HS-27A (cell line): ENCODE measurements at regions not wholly inside any gene's neighbourhood (a gene's known extent, or its start where the extent isn't known, plus 50 kb on each side); places are given as distances from the start of the nearest gene placed in this dataset.
A peak's percentile ranks its signal among the peaks of the same experiment; 100 is the strongest.
"Not testable (repeated sequence)": the region's sequence is repeated elsewhere in the genome, so short reads cannot be mapped to it uniquely, and the experiment has no call there.

Experiments
- DNase-seq: peaks from one replicate; pipeline ENCODE4 v3.0.0-alpha.2; 2012; ENCODE audit warnings: low read depth, missing footprints

- no peak for DNase-seq
These were observed 113.3 kb upstream of the SHISA3 start for GRCh38 chr4:42284030-42284429.

GRCh38 chr4:42288876-42289275, 108.4 kb upstream of the SHISA3 start:
- not testable (repeated sequence) for DNase-seq

DNA sequence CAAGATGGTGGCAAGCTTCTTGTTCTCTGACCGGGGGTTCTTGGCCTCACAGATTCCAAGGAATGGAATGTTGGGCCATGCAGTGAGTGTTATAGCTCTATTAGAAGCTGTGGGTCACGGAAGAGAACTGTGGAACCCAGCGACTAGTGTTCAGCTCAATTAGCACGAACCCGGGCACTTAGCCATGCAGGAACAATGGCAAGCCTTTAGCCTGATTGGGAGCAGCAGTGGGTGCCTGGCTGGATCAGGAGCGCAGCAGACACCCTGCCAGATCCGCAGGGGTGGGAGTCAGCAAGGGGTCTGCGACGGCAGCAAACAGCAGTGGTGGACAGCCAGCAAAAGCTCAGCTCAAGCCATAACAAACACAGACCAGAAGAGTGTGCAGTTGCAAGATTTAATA, 105.1 kb upstream of the SHISA3 start:
- not testable (repeated sequence) for DNase-seq

- no peak for DNase-seq
These were observed 103.1 kb upstream of the SHISA3 start for GRCh38 chr4:42293967-42294813.

DNA sequence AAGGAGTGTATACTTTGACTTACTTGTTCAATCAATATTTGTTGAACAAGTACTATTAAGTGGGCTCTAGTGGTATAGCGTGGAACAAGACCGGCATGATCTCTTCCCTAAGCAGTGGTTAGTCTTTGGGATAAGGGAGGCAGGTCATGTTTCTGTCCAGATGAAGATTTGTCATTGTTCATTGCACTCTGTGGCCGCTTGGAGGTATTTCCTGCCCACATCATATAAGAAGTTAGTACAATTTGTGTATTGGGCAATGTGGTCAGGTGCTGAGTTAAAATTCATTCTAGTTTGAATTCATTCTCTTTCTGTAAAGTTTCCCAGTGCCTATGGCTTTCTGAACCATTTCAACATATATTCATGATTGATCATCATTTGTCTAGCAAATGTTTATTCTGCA, 101.1 kb upstream of the SHISA3 start:
- DNase-seq = no peak

DNA sequence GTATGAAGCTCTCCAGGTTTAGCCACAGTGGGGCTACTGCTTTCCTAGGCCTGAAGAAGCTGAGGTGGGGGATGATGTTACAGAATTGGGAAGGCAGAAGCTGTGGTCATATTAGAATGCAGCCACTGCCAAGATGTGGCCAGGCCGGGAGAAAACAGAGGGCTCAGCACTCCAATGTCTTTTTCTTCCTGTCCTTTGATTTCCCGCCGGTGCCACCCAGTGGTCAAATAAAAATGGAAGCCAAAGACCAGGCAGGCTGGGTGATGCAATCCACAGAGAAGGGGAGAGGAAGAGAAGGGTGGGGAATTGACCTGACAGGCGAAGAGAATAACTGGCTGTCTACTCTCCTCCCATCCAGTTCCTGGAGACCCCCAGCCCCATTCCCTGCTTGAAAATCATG, 94.9 kb upstream of the SHISA3 start:
- peak; percentile 26 for DNase-seq

DNA sequence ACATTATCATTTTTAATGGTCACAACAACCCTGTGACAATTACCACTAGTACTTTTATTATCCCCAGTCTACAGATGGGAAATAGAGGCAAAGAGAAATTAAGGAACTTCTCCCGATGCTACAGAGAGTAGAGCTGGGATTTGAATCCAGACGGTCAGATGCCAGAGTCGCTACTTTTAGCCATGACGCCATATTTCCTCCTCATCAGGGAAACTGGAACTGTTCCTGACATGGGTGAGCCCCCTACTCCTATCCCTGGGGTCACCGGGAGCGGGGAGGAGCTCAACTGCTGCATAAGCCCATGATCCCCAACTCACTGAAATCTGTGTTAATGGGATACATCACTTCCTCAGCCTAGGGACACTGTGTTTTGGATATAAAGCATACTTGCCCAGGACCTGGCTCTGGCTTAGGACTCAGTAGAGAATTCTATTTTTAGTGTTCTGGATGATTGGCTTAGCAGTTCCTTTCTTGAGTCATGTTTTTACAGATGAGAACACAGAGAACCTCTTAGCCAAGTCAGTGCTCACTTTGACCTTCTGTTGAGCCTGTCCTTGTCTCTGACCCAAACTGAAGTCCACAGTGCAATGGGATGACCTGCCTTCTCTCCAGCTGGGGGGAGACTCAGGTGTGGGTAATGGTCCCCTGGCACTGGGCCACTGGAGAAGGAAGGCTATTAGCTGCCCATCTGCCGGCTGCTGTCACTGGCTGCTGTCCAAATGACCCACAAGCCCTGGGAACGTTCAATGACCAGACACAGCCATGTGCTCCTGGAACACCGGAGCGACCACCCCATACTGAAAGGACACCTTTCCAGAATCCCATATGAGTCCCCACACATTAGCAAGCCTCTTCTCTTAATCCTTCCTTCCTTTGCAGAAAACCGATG, 90.8 kb upstream of the SHISA3 start:
- no peak for DNase-seq

- no peak for DNase-seq
These were observed 89.0 kb upstream of the SHISA3 start for GRCh38 chr4:42308247-42308646.

DNA sequence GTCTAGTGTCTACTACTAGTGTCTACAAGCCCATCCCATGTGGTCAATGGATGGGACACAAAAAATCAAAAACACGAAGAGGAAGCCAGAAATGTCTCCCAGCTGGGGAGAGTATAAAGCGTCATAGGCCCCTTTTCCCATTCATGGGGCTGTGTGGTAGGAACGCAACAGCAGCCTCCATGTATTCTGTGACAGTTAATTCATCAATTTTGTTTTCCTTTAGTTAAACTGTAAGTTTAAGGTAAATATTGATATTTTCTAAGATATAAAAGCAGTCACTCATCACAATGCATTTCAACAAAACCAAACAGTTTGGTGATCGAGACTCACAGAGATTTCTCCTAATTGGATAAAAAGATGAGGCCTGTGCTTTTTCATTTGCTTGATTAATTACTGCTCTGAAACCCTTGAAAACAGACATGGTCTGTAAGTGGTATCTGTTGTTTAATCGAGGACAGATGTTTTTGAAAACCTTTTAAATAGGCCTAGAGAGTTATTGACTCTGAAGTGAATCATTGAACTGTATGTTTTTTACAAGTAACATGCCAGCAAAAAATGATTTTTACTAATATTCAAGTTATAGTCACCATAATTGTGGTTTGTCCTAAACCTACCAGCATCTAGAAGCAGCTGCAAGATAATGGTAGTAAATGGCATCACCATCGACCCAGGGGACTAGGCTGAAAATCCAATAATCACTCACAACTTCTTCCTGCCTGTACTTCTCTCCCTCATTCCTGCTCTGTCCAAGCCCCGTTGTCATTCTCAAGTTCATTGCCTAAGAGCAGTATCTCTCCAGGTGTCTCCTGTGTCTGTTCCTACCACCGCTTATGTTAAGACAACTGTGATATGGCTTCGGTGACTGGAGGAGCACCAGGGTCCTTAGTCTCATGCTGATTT, 87.7 kb upstream of the SHISA3 start:
- DNase-seq = no peak

GRCh38 chr4:42310358-42310757, 86.9 kb upstream of the SHISA3 start:
- DNase-seq = no peak

- DNase-seq = no peak
These were observed 86.5 kb upstream of the SHISA3 start for GRCh38 chr4:42310806-42311205.

DNA sequence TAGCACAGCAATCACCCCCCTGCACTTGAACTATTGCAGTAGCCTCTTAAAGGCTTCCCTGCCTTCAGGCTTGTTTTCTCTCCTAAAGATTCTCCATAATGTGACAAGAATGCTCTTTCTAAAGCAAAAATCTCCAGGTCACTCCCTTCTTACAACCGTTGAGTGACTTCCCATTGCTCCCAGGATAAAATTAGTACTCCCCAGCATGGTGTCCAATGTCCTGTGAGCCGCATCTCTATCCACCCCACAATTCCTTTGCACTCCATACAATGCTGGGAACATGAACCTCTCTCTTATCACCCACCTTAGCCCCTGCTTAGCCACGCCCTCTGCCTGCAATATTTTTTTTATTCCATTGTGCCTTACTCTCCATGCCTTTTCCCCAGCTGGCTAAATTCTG, 85.7 kb upstream of the SHISA3 start:
- no peak for DNase-seq

- not testable (repeated sequence) for DNase-seq
These were observed 83.9 kb upstream of the SHISA3 start for GRCh38 chr4:42313420-42313819.

DNA sequence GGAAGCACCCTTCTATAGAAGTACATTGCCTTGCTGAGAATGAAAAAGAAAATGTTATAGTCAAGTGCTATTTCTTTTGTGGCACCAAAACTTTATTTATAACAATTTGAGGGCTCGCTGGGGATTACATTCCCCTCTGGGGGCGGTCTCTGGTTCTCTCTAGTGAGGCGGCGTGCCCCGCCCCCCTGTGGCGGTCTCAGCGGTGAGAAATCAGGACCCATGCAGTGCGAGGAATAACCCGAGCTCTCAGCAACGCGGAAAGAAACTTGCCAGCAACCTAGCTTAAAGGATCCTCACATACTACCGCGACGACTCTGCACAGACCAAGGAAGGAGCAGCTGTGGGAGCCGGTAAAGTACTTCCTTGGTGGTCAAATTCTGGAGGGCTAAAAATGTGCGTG, 83.4 kb upstream of the SHISA3 start:
- DNase-seq = no peak

DNA sequence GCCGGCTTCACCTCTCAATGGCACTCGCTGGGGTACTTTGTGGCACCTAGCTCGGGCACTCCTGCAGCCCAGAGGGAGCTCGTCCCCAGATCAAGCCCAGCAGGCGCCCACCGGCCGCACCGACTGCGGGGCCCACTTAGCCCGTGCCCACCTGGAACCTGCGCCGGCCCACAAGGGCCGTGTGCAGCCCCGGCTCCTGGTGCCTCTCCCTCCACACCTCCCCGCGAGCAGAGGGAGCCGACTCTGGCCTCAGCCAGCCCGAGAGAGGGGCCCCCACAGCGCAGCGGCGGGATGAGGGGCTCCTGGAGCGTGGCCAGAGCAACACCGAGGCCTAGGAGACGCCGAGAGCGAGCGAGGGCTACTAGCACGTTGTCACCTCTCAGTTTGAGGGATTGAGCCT, 82.1 kb upstream of the SHISA3 start:
- DNase-seq = no peak

- no peak for DNase-seq
These were observed 76.4 kb upstream of the SHISA3 start for GRCh38 chr4:42320822-42321388.

DNA sequence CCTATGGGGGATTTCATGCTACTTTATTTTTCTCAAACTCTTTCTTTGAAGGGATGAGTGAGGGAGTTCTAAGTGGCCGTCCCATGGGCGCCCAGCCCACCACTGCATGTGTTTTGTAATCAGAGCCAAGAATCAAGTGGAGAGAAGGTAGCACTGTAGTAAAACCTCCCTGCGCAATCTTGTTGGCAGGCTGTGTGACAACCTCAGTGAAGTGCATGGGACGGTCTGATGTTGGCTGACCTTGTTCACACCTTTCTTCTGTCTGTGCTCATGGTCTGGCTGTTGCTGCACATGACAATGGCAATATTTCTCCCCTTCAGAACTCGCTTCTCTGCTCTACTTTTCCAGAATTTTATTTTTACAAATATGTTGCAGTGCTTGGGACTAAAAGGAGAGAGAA, 71.2 kb upstream of the SHISA3 start:
- no peak for DNase-seq

GRCh38 chr4:42326524-42326923, 70.8 kb upstream of the SHISA3 start:
- no peak for DNase-seq

- DNase-seq = no peak
These were observed 70.0 kb upstream of the SHISA3 start for GRCh38 chr4:42327323-42327722.

GRCh38 chr4:42328978-42329377, 68.3 kb upstream of the SHISA3 start:
- no peak for DNase-seq

DNA sequence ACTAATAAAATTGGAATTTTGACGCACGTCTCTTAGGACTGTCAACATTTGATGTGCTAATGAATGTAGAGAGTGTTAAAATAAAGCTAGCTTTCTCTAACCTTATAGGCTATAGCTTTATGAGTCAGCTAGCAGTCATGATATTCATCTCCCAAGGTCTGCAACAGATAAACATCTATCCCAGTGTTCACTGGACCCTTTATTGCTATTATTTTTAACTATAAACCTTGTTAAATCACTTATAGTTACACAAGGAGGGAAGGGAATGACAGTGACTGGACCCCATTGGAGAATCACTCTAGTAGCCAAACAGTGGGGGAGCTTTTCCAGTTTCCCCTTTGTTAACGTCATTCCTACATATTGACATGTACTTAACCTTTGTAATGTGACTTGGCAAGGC, 67.9 kb upstream of the SHISA3 start:
- DNase-seq = no peak
